GM19438 (cell line): ENCODE measurements at regions not wholly inside any gene's neighbourhood (a gene's known extent, or its start where the extent isn't known, plus 50 kb on each side); places are given as distances from the start of the nearest gene placed in this dataset.

Source experiments
- ATAC-seq: cut with Tn5 transposase; IDR thresholded peaks from one replicate; pipeline ENCODE4 v1.9.1; 2021; ENCODE audit warnings: low read depth; ENCODE audit not compliant: unreplicated experiment

GRCh38 chr18:75526038-75526437 lies 98.5 kb upstream of the SMIM21 start:
- no peak for ATAC-seq

DNA sequence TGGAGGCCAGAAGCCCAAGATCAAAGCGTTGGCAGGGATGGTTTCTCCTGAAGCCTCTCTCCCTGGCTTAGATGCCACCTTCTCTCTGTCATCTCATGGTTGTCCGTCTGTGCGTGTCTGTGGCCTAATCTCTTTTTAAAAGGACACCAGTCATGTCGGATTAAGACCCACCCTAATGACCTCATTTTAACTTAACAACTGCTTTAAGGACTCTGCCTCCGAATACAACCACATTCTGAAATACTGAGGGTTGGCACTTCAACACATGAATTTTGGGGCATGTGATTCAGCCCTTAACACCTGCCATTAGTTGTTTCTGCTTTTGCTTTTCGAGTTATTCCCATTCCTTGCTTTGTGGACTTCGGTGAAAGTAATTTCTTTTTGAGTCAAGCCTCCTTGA lies 97.8 kb upstream of the SMIM21 start:
- ATAC-seq: no peak

GRCh38 chr18:75524841-75525240 lies 97.3 kb upstream of the SMIM21 start:
- no peak for ATAC-seq

- no peak for ATAC-seq
These were observed 96.7 kb upstream of the SMIM21 start for GRCh38 chr18:75524181-75524580.

DNA sequence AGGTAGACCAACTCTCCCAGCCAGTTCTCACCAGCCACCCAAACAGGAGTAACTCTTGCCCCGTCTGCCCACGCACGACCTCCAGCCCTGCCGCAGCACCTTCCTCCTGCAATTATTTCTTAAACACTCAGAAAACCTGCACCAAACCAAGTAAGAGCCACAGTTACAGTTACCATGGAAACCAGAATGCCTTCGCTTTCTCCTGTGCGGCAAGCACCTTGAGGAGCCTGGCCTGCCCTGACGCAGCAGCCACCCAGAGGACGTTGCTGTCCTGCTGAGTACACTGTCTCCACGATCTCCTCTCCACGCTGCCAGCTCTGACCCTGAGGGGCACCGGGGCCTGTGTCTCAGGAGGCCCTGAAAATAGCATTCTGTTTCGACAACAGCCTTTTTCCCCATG lies 94.3 kb upstream of the SMIM21 start:
- no peak for ATAC-seq

- ATAC-seq: no peak
These were observed 90.5 kb upstream of the SMIM21 start for GRCh38 chr18:75518007-75518406.

DNA sequence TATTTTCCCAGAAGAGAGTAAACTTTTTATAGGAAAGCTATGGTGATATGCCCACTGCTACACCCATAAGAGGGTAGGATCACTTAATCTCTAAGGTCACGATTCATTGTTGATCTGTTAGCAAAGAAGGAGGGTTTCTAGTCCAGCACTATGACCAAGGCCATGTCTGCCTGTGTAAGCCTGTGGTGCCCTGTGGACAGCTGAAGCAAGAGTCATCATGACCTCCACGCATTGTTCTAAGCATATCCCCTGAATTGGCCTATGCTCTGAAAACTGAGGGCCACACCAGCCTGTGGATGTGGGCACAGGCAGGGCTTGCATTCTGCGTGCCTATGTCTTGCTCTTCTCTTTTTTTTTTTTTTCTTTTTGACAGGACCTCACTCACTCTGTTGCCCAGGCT lies 89.8 kb upstream of the SMIM21 start:
- ATAC-seq: no peak

- no peak for ATAC-seq
These were observed 80.1 kb upstream of the SMIM21 start for GRCh38 chr18:75507636-75508035.

- no peak for ATAC-seq
These were observed 79.4 kb upstream of the SMIM21 start for GRCh38 chr18:75506913-75507312.

GRCh38 chr18:75504469-75504868 lies 77.0 kb upstream of the SMIM21 start:
- no peak for ATAC-seq

DNA sequence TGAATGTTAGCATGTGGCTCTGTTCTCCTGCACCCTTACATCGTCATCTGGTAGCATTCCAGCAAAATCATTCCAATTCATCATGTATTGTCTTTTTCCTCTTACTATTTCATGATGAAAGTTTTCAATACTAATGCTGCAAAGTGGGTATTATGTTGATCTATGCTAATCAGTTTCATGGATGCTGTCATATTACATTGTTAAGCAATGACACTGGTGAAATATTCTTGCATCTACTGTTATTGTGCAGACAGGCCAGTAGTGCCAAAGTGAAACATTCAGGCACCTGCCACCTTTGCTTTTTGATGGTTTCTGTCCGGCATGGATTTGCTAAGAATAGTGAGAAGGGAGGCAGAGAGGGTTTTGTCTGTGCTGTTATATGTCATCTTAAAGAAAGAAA lies 76.1 kb upstream of the SMIM21 start:
- ATAC-seq: no peak

DNA sequence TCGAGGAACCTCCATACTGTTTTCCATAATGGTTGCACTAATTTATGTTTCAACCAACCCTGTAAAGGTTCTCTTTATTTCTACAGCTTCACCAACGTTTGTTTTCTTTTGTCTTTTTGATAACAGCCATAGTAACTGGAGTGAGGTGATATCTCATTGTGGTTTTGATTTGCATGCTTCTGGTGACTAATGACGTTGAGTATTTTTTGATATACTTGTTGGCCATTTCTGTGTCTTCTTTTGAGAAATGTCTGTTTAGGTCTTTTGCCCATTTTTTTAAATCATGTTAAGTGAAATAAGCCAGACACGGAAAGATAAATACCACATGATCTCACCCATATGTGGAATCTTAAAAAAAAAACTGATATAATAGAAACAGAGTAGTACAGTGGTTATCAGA lies 74.8 kb upstream of the SMIM21 start:
- ATAC-seq: no peak

- ATAC-seq: no peak
These were observed 73.0 kb upstream of the SMIM21 start for GRCh38 chr18:75500545-75500944.

- ATAC-seq: no peak
These were observed 70.2 kb upstream of the SMIM21 start for GRCh38 chr18:75497576-75498235.

DNA sequence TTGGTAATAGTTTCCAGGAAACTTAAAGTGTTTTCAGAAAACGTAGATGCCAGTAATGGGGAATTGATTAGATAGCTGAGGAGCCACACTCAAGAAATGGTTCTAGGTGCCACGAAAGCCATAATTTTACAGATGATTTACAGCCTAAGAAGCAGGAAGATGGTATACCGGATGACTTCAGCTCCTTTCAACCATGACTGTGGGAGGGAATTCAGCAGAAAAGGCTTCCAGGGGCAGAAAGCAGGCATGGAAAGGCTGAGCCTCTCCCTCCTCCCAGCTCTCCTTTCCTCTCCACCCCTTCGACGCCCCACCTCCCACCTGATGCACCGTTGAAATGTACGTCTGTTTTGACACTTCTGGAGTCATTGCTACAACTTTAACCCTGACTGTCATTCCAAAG lies 68.6 kb upstream of the SMIM21 start:
- ATAC-seq: no peak

DNA sequence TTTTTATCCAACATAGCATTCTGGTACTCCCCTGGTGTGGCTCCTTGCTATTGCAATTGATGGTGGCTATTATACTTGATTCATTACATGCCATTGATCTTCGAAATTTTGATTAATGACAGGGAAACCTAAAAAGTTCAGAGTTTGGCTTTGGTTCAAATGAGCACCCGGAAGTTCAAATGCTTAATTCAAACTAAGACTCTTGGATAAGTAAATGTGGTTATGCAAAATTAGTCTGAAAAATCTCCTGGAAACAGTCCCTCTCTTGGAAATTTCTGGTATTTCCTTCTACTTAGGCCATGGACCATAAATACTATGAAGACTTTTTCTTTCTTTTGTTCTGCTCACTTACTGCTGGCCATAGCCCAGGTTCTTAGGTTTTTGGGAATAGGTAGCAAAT lies 65.3 kb upstream of the SMIM21 start:
- no peak for ATAC-seq

- no peak for ATAC-seq
These were observed 63.9 kb upstream of the SMIM21 start for GRCh38 chr18:75491361-75491760.

DNA sequence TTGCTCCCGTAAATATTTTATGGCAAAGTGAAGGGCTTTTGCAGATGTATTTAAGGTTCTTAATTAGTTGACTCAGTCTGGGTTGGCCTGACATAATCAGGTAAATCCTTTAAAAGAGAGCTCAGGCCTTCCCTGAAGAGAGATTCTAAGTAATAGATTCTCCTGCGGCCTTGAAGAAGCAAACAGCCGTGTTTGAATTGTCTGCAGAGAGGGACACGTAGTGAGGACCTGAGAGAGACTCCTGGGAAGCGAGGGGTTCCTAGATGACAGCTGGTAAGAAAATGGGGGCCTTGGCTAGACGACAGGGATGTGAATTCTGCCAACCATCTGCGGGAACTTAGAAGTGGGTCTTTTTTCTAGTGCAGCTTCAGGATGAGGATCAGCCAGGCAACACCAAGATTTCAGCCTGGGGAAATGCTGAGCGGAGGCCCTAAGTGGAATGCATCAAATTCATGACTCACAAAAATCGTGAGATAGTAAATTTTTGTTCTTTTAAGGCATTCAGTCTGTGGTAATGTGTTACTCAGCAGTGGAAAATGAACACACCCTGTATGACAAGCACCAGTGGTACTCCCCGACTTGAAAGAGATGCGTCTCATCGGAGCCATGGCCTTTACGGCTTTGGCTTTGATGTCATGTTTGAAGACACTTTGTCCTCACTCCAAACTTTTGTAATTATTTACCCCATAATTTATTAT lies 62.1 kb upstream of the SMIM21 start:
- ATAC-seq: no peak

- ATAC-seq: no peak
These were observed 56.2 kb upstream of the SMIM21 start for GRCh38 chr18:75483662-75484061.

GRCh38 chr18:75482880-75483279 lies 55.4 kb upstream of the SMIM21 start:
- no peak for ATAC-seq

DNA sequence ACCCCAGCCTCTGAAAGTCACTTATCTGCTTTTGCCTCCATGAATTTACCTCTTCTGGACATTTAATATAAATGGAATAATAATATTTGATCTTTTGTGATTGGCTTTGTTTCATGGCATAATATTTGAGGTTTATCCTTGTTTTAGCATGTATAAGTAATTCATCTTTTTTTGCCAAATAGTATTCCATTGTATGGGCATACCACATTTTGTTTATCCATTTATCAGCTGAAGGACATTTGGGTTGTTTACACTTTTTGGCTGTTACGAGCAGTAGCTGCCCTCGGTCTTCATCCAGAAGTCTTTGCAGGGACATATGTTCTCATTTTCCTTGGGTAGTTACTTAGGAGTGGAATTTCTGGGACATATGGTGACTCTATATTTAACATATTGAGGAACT lies 53.0 kb upstream of the SMIM21 start:
- no peak for ATAC-seq
